Activated gamma-delta T cell treated with anti-CD3 and anti-CD28 coated beads, Interleukin-2, amount 50 U/mL, for 16 hours (primary cell): ENCODE measurements at regions not wholly inside any gene's neighbourhood (a gene's known extent, or its start where the extent isn't known, plus 50 kb on each side); places are given as distances from the start of the nearest gene placed in this dataset.

Experiments used
- DNase-seq: peaks from one replicate; pipeline ENCODE4 v3.0.0-alpha.2; 2020; ENCODE audit warnings: low read depth

GRCh38 chr3:30495172-30496065 lies 111.0 kb upstream of the TGFBR2 start:
- no peak for DNase-seq

DNA sequence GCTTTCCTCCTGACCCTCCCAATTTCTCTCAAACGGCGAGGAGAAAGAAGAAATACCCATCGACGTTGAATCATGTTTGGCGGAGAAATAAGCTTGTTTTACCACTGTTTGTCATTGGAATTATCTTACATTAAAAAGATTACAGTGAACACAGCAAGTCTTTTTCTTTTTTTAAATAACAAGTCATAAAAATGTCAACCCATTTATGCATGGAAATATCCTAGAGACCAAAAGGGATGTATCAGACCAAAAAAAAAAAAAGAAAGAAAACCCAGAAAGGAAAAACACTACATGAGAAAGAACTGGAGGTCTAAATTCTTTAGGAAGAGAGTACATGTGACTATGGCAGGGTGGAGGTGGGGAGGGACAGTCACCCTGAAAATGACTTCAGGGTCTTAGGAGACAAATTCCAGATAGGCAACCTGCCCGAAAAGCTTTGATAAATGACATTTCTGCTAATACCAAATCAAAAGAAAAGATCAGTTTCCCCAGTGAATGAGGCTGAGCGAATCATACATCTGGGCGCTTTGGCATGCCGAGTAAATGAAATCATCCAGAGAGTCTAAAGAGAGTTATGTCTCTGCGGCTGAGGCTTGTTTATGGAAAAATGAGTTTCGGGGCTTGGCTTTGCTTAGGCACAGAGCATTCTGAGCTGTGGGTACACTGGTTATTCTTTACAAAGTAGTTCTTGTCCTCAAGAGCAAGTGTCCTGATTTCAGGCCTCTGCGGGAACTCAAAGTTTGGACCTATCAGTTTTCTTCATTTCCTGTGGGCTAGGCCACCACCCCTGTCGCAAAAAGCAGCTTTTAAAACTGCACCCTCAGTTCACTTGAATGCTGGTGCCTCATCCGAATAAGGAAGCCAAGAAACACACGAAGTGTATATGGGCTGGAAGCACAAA lies 110.1 kb upstream of the TGFBR2 start:
- no peak for DNase-seq

DNA sequence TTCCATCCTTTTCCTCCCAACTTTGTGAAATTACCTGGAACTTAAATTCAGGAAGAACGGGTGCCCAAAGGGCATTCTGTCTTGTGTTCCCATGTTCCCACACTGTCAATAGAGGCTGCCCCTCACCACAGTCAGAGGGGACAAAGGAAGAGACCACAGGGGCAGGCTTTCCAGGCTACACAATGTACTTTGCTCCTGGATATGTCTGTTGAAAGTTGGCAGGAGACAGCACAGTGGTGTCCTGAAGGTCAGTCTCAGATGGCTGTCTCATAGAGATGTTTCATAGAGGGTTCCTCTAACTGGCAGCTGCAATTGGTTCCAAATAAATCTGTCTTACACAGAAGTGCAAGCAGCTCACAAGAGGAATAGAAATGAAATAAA lies 107.8 kb upstream of the TGFBR2 start:
- no peak for DNase-seq

DNA sequence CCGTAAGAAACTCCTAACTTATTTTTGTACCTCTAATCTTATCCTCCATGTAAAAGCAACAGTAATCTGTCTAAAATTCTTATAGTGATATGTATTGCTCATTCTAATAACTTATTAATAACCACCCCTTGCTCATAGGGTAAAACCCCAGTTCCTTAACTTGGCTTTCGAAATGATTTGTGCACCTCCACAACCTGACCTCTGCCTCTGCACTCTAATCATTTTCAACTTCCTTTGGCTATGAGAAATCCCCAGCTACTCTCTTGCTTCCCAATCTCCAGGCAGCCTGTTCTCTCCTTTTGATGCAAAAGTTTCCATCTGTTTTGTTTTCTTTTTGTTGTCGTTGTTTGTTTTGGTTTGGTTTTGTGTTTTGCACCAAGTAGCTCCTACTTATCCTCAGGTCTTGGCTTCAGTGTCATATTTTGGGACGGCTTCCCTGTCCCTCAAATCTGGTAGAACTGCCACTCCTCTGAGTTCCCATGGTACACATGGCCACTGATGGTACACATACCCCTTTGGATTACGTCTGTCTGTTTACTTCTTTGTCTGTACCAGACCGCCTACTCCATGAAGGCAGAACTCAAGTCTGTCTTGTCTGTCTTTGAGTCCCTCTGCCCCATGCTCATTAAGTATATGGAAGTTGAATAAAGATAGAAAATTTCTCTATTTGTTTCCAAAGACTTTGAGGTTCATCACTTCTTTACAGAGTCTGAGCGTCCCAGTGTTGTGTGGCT lies 105.6 kb upstream of the TGFBR2 start:
- no peak for DNase-seq

DNA sequence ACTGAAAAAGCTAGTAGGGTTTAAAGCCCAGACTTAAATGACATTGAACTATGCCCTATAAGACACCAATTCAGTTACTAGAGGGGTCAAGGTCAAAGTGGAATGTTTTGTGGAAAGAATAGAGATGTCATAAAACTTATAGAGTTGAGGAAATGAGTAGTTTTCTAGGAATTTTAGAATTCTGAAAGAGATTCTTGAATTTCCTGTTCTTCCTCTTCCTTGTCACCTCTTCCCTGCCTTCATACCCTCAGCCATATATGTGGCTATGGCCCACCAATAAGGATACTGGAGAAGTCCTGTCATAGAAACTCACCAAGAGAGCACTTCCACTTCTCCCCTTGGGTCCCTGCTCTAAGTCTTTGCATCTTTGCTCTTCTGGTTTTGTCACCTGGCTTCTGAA lies 104.9 kb upstream of the TGFBR2 start:
- no peak for DNase-seq

- no peak for DNase-seq
Measured at GRCh38 chr3:30502051-30502741, 104.2 kb upstream of the TGFBR2 start.

DNA sequence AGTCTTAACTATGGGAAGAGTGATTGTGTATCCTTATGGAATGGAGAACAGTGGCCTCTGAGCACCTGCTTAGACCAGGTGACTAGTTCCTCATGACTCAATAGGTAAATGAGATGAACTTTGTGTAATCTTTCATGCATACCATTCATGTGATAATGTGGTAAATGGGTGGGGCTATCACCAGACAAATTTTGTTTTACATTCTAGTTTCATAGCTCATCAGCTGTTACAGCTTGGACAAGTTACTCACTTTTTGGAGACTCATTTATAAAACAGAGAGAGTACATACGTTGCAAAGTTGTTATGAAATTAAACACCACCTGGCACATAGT lies 103.7 kb upstream of the TGFBR2 start:
- no peak for DNase-seq

DNA sequence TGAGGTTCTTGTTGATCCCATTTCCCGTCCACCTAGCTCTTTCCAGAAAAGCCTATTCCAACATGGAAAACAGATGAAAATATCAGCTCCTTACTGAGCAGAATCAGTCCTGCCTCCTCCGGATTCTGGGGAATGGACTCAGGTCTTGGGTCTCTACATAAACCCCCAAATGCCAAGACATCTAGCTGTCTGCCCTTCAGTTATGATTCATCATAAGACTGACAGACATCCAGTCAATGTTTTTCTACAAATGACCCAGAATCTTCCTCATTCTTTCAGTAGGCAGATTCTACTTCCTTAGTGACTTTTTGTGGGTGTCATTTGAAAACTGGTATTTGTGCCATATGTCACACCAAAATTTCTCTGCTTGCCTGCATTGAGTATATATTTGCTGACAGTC lies 103.0 kb upstream of the TGFBR2 start:
- no peak for DNase-seq

GRCh38 chr3:30504939-30505338 lies 101.5 kb upstream of the TGFBR2 start:
- DNase-seq: no peak

DNA sequence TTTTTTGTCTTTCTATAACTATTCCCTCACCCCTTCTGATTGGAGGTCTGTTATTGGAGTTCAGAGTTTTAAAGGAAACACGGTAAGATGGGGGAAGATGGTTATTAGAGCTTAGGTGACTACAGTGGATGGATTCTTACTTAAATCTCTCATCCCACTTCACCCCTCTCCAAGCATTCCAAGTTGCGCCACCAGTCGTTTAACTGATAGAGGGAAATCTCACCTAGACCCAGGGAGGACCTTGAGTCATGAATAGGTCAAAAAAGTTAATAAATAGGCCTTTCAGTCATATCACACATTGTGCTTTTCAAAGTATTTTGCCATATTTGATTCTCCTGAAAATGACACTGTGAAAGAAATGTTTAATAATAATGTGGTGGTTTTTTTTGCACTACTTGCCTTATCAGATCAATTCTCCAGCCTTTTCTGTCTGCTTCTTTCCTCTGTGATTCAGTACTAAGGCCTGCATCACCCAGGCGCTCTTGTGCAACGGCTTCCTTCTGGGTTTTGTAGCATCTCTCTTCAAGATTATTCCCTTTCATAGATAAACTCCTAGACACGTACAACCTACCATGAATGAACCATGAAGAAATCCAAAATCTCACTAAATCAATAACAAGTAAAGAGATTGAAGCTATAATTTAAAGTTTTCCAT lies 100.4 kb upstream of the TGFBR2 start:
- no peak for DNase-seq

- DNase-seq: no peak
Measured at GRCh38 chr3:30508339-30508738, 98.1 kb upstream of the TGFBR2 start.

DNA sequence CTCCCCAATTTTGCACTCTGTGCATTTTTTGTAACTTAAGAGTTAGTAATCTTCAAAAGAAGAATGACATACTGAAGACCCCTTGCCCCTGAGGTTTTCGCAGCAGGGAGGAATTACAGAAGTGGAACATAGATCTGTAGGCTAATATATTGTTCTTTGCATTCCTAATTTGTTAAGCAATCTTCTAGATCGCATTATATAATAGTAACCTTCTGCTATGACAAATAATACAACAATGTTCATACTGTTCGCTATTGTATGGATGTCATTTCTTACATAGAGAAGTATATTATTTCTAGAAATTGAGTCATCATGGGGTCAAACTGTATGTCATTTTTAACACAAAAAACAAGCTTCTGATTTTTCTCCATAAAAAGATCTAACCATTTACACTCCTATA lies 95.8 kb upstream of the TGFBR2 start:
- DNase-seq: no peak

DNA sequence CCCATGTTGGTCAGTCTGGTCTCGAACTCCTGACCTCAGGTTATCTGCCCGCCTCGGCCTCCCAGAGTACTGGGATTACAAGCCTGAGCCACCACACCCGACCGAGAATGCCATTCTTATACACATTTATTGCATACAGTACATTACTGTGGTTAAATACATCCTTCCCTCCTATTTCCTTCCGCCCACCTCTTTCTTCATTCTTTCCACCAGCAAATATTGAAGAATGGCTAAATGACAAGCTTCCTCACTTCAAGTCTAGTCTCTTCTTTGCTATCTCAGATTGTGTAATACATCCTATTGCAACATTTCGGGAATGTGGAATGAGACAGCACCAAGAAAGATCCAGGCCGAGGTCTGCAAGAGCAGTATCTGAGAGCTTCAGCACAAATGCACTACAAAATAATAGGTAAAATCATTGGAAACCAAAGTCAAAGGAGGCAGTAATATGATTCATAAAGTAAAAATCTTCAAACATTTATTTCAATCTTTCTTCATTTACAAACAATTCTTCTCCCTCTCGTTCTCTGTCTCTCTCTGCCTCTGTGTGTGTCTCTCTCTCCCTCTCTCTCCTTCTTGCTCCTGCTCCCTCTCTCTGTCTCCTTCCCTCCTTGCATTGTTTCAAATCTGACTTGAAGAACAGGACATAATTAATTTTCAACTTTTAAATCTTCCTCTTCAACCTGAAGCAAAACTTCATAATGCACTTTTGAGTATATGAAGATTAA lies 94.7 kb upstream of the TGFBR2 start:
- DNase-seq: no peak

DNA sequence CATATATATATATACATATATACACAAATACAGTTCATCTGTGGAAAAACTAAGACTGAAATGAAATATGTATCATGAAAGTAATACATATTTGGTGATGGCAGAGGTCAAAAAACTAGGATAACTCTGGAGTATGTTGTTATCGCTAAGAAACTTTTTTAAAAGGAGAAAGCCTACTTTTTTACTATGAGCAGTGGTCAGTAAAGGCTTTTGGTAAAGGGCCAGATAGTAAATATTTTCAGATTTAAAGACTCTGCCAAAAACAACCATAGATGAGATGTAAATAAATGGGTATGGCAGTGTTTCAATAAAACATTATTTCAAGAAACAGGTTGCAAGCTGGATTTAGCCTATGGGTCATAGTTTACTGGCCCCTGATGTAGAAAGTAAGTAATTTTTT lies 93.8 kb upstream of the TGFBR2 start:
- no peak for DNase-seq

DNA sequence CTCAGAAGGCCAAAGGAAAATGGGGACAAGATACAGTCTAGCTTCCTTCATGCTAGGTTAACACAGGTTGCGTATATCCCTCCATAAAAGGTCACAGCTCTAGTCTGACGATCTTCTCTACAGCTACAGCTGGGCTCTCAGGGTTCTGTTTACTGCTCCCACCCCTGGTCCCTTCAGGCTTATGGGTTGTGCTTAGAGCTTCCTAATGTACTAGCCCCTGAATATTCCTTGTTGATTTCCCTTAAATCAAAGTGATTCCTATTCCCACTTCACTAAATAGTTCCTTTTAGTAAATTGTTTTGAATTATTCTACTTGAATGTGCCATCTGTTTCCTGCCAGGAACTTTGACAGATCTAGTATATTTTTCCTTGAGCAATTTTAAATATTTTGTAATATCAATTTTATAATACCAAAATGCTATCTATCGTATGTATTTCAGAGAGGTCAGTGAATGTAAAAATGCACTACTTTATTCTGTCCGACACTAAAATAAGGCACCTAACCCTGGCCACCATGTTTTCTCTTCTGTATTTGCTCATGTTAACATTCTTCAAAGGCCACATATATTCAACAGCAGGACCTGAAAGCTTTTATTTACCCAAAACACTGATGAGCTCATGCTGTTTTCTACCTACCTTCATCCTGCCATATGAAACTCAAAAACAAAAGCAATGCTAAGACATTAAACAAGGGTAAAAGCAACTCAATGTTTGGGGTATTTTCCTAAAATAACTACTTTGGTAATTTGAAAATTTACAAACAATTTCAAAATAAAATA lies 92.8 kb upstream of the TGFBR2 start:
- DNase-seq: no peak

- no peak for DNase-seq
Measured at GRCh38 chr3:30516238-30516637, 90.2 kb upstream of the TGFBR2 start.

DNA sequence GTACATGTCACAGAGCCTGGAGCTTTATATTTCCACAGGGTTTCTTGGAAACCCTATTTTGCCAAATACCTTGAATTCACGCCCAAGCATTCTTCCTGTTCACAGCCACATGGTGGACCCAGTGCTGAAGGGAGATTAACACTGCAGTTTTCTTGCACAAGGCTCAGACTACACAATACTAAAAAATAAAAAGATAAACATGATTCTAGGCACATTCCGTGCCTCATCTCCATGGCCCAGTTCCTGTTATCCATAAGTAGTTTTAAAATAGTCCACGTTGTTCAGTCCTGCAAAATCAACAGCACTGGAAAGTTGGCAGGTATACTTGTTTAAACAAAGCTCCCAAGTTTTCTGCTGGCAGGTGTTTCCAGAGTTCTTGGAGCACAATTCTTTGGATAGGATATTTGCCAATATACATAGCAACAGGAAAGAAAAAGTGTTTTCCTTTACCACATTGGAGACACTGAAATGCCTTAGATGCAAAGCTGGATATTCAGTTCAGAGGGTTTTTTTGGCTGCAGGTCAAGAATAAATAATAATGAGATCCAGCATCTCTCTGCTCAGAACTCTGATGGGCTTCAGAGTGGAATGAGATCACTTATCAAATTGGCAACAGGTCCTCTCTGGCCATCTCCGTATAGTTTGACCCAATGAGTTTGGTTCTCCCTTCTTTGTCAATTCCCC lies 88.1 kb upstream of the TGFBR2 start:
- no peak for DNase-seq

DNA sequence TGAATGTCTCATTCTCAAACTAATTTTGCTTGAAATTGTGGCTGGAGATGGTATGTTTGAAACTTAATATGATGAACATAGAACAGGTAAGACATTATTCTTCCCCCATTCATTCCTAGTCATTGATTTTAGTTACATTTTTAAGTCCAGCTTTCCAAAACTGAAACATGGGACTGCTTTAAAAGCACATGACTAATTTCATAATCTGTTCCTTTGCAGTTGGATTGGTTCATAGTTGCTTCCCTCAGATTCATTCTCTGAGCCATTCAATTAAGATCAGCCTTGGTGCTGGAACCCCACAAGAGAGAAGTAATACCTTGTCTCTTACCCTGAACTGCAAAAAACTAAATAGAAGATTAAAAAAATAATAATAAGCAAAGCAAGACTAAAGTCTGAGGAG lies 87.5 kb upstream of the TGFBR2 start:
- no peak for DNase-seq

DNA sequence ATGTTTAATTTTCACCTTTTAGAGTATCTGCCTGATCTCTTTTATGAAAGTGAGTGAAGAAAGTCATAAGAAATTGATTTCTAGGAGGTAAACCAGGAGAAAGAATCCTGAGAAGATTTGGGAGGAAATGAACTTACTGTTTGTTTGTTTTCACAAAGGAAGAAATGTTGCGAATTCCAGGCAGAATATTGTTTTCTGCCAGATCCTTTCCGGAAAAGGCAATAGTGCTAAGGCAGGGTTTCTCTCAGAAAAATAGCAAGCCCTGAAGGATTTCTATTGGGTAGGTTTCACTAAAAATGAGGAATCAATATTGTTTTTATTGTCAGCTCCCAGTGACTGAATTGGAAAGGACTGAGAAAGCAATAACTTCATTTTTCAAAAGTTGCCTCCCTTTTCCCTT lies 85.7 kb upstream of the TGFBR2 start:
- DNase-seq: no peak
